ENCODE measurements at regions not wholly inside any gene's neighbourhood (a gene's known extent, or its start where the extent isn't known, plus 50 kb on each side); places are given as distances from the start of the nearest gene placed in this dataset.

- DNase-seq = no peak
- H3K27me3 ChIP-seq (replicated peaks in 1 of 7) = no peaks in the 10 kb centered on the region
- TF ChIP-seq POLR2A (IDR thresholded peaks at IDR 0.05) (no peak), POLR2AphosphoS5 (IDR thresholded peaks at IDR 0.05) (no peak)
- TF ChIP-seq, protein P1, sequence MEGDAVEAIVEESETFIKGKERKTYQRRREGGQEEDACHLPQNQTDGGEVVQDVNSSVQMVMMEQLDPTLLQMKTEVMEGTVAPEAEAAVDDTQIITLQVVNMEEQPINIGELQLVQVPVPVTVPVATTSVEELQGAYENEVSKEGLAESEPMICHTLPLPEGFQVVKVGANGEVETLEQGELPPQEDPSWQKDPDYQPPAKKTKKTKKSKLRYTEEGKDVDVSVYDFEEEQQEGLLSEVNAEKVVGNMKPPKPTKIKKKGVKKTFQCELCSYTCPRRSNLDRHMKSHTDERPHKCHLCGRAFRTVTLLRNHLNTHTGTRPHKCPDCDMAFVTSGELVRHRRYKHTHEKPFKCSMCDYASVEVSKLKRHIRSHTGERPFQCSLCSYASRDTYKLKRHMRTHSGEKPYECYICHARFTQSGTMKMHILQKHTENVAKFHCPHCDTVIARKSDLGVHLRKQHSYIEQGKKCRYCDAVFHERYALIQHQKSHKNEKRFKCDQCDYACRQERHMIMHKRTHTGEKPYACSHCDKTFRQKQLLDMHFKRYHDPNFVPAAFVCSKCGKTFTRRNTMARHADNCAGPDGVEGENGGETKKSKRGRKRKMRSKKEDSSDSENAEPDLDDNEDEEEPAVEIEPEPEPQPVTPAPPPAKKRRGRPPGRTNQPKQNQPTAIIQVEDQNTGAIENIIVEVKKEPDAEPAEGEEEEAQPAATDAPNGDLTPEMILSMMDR (IDR thresholded peaks at IDR 0.05 in 8 of 11, conservative IDR thresholded peaks at IDR 0.05 in 3 of 11) = no peak
- no peak overlapping the region for H3K27ac ChIP-seq
- WGBS, 5 donors = 82 to 91% (median 84%) methylated on average over 2 of the region's 2 CpGs
- no peak overlapping the region for H3K4me3 ChIP-seq
- intact Hi-C loops (cut with DNase I; ENCODE audit: low total_unique reads) = no loop called here
- H3K4me1 ChIP-seq = no peaks in the 10 kb centered on the region
- H3K36me3 ChIP-seq = no peaks in the 10 kb centered on the region
- H3K9me3 ChIP-seq = no peaks in the 10 kb centered on the region
Measured at GRCh38 chr4:104750008-104750407, 255.3 kb upstream of the CXXC4 start.

GRCh38 chr4:104751468-104751867 lies 256.8 kb upstream of the CXXC4 start:
- Histone ChIP-seq H3K27me3 (replicated peaks in 1 of 7) (no peaks in the 10 kb centered on the region), H3K36me3 (no peaks in the 10 kb centered on the region), H3K4me3 (no peak overlapping the region), H3K4me1 (no peaks in the 10 kb centered on the region), H3K27ac (no peak overlapping the region), H3K9me3 (no peaks in the 10 kb centered on the region)
- 85 to 96% (median 93%) methylated on average over 2 of the region's 2 CpGs for WGBS, 5 donors
- no peak for DNase-seq
- intact Hi-C loops (cut with DNase I; ENCODE audit: low total_unique reads) = no loop called here
- TF ChIP-seq POLR2A (IDR thresholded peaks at IDR 0.05) = no peak
- no peak for TF ChIP-seq POLR2AphosphoS5 (IDR thresholded peaks at IDR 0.05)
- TF ChIP-seq, protein P1 (IDR thresholded peaks at IDR 0.05 in 8 of 11, conservative IDR thresholded peaks at IDR 0.05 in 3 of 11) = no peak

- 37 to 62% (median 53%) methylated on average over 1 of the region's 1 CpG for WGBS, 5 donors
- Histone ChIP-seq H3K9me3 (no peaks in the 10 kb centered on the region), H3K36me3 (no peaks in the 10 kb centered on the region), H3K4me3 (no peak overlapping the region), H3K4me1 (no peaks in the 10 kb centered on the region), H3K27me3 (replicated peaks in 1 of 7) (no peaks in the 10 kb centered on the region), H3K27ac (no peak overlapping the region)
- TF ChIP-seq POLR2A (IDR thresholded peaks at IDR 0.05) (no peak), POLR2AphosphoS5 (IDR thresholded peaks at IDR 0.05) (no peak)
- TF ChIP-seq, protein P1 (IDR thresholded peaks at IDR 0.05 in 8 of 11, conservative IDR thresholded peaks at IDR 0.05 in 3 of 11) = no peak
- intact Hi-C loops (cut with DNase I; ENCODE audit: low total_unique reads) = no loop called here
- DNase-seq = no peak
Measured at GRCh38 chr4:104752337-104752736, 257.6 kb upstream of the CXXC4 start.

DNA sequence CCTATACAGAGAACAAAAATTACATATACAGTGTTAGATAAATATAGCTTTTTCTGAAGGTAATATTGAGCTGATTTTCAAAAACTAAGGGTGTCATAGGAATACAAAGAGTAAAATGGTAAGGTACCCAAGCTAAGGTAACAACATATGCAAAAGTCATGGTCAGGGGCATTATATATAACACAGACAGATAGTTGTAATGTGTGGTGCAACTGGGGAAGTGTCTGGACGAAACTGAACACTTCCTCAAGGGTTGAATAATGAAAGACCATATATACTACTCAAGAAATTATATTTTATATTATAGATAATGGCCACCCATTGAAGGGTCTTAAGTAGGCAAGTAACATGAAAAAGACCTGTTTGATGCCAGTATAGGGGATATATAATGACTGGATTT lies 262.1 kb upstream of the CXXC4 start:
- TF ChIP-seq POLR2AphosphoS5 (IDR thresholded peaks at IDR 0.05) (no peak), POLR2A (IDR thresholded peaks at IDR 0.05) (no peak)
- TF ChIP-seq, protein P1 (IDR thresholded peaks at IDR 0.05 in 8 of 11, conservative IDR thresholded peaks at IDR 0.05 in 3 of 11) = no peak
- H3K27ac ChIP-seq = no peak overlapping the region
- no peaks in the 10 kb centered on the region for H3K9me3 ChIP-seq
- WGBS, 5 donors = 53 to 76% (median 58%) methylated on average over 1 of the region's 1 CpG
- no peaks in the 10 kb centered on the region for H3K27me3 ChIP-seq (replicated peaks in 1 of 7)
- intact Hi-C loops (cut with DNase I; ENCODE audit: low total_unique reads) = no loop called here
- no peak for DNase-seq
- no peaks in the 10 kb centered on the region for H3K4me1 ChIP-seq
- no peaks in the 10 kb centered on the region for H3K36me3 ChIP-seq
- no peak overlapping the region for H3K4me3 ChIP-seq
